HCT116 (cell line): ENCODE measurements at regions not wholly inside any gene's neighbourhood (a gene's known extent, or its start where the extent isn't known, plus 50 kb on each side); places are given as distances from the start of the nearest gene placed in this dataset.

ENCODE experiments used
- ATAC-seq: fragments of 200-7000 bp; cut with Tn5 transposase; 2 replicates; pipeline ENCODE4 v1.9.1; 2020; ENCODE audit warnings: mild to moderate bottlenecking, moderate library complexity
- BruUV-seq: library from RNA; stranded (reverse); fragments of 400-500 nt; replicated peaks from 2 replicates; lab custom pipeline; 2021; lab: Mats Ljungman, UMichigan
- CTCF ChIA-PET: fragments of 300-600 bp; sonication (Branson Sonifier 250); formaldehyde crosslinking; loops from one replicate; lab custom pipeline; 2021; ENCODE audit warnings: antibody characterized with exemption; lab: Charles Lee
- POLR2A ChIA-PET: fragments of 300-600, 350-600 bp; sonication (Branson Sonifier 250); formaldehyde crosslinking; loops from one replicate; lab custom pipeline; 2021; ENCODE audit warnings: antibody characterized with exemption; lab: Charles Lee
- RAD21 ChIA-PET, 2 experiments: fragments of 300-600 bp; sonication (Branson Sonifier 250); formaldehyde crosslinking; loops; one replicate each; lab custom pipeline; 2023; ENCODE audit warnings: low total read pairs in 2 of 2; ENCODE audit not compliant: uncharacterized antibody in 2 of 2, unreplicated experiment in 2 of 2, low non-redundant PET in 1 of 2; lab: Charles Lee
- DNase-seq: peaks from one replicate; pipeline ENCODE4 v3.0.0-alpha.2; 2010; ENCODE audit warnings: low read depth, low spot score
- H2AFZ ChIP-seq: fragments of 200-600 bp; shearing (Covaris generic), sonication (generic); 2 replicates; pipeline ENCODE4 v1.6.1; 2017; ENCODE audit warnings: low read depth, mixed run types, mixed read lengths, antibody characterized with exemption, low read length; ENCODE audit not compliant: poor library complexity, severe bottlenecking
- H3K27ac ChIP-seq: 2 replicates; pipeline ENCODE4 v1.5.1; 2012; ENCODE audit warnings: low read depth, low read length
- H3K27me3 ChIP-seq: fragments of 200-600 bp; sonication (generic); 2 replicates; pipeline ENCODE4 v1.6.1; 2016; ENCODE audit warnings: mixed run types, low read length, mixed read lengths; ENCODE audit not compliant: insufficient read depth
- H3K36me3 ChIP-seq, 2 experiments: fragments of 200-500 bp in 1 of 2; fragments of 200-600 bp in 1 of 2; sonication (Bioruptor generic) in 1 of 2; sonication (generic) in 1 of 2; 2 replicates each; pipeline versions ENCODE4 v1.5.1 to v1.6.1; 2014 to 2016; ENCODE audit warnings: low read length in 2 of 2, inconsistent platforms in 1 of 2, mixed read lengths in 1 of 2, mixed run types in 1 of 2; ENCODE audit not compliant: insufficient read depth in 2 of 2, control insufficient read depth in 1 of 2
- H3K4me1 ChIP-seq, 2 experiments: fragments of 200-600 bp in 1 of 2; sonication (generic) in 1 of 2; 2 replicates each; pipeline versions ENCODE4 v1.5.1 to v1.6.1; 2012 to 2017; ENCODE audit warnings: low read length in 2 of 2, inconsistent platforms in 1 of 2, mild to moderate bottlenecking in 1 of 2, mixed read lengths in 1 of 2, mixed run types in 1 of 2, moderate library complexity in 1 of 2; ENCODE audit not compliant: insufficient read depth in 2 of 2, control insufficient read depth in 1 of 2
- H3K4me2 ChIP-seq: fragments of 200-600 bp; sonication (generic); 2 replicates; pipeline ENCODE4 v1.6.1; 2017; ENCODE audit warnings: mixed run types, low read length, mixed read lengths
- H3K4me3 ChIP-seq, 2 experiments: fragments of 200-600 bp in 1 of 2; sonication (generic) in 1 of 2; replicated peaks in 1 of 2; 2 replicates each; pipeline ENCODE4 v1.5.1; 2011 to 2016; ENCODE audit warnings: low read length in 2 of 2, control low read depth in 1 of 2, low read depth in 1 of 2, mild to moderate bottlenecking in 1 of 2, mixed read lengths in 1 of 2, mixed run types in 1 of 2
- H3K79me2 ChIP-seq: fragments of 200-600 bp; sonication (generic); 2 replicates; pipeline ENCODE4 v1.6.1; 2017; ENCODE audit warnings: mild to moderate bottlenecking, mixed run types, low read length, moderate library complexity, mixed read lengths; ENCODE audit not compliant: insufficient read depth
- H3K9ac ChIP-seq: fragments of 200-600 bp; sonication (generic); 2 replicates; pipeline ENCODE4 v1.6.1; 2016; ENCODE audit warnings: low read length, mixed read lengths
- H3K9me2 ChIP-seq: fragments of 200-600 bp; sonication (generic), shearing (Covaris generic); 2 replicates; pipeline ENCODE4 v1.6.1; 2017; ENCODE audit warnings: mixed run types, mild to moderate bottlenecking, moderate library complexity; ENCODE audit not compliant: insufficient read depth
- H3K9me3 ChIP-seq, 2 experiments: fragments of 200-500 bp in 1 of 2; fragments of 200-600 bp in 1 of 2; sonication (Bioruptor generic) in 1 of 2; sonication (generic) in 1 of 2; 2 replicates each; pipeline ENCODE4 v1.6.1; 2014 to 2017; ENCODE audit warnings: low read length in 2 of 2, mixed read lengths in 2 of 2, inconsistent platforms in 1 of 2, low read depth in 1 of 2, mild to moderate bottlenecking in 1 of 2, mixed run types in 1 of 2, moderate library complexity in 1 of 2; ENCODE audit not compliant: control insufficient read depth in 1 of 2, insufficient read depth in 1 of 2
- H4K20me1 ChIP-seq: fragments of 200-600 bp; sonication (generic), shearing (Covaris generic); 2 replicates; pipeline ENCODE4 v1.6.1; 2017; ENCODE audit warnings: mixed run types, mild to moderate bottlenecking, moderate library complexity; ENCODE audit not compliant: insufficient read depth
- ATF3 ChIP-seq: IDR thresholded peaks from 2 replicates; pipeline ENCODE4 v1.6.1; 2012
- CBX3 ChIP-seq: IDR thresholded peaks from 2 replicates; pipeline ENCODE4 v1.6.1; 2012; ENCODE audit warnings: low read depth
- CTCF ChIP-seq, 3 experiments: fragments of 200-600 bp in 1 of 3; sonication (generic) in 1 of 3; IDR thresholded peaks in 2 of 3; conservative IDR thresholded peaks in 1 of 3; 2 replicates each; pipeline ENCODE4 v1.5.1; 2012 to 2017; ENCODE audit warnings: low read depth in 2 of 3, low read length in 2 of 3, antibody characterized with exemption in 1 of 3, borderline replicate concordance in 1 of 3, control low read depth in 1 of 3, mild to moderate bottlenecking in 1 of 3, mixed read lengths in 1 of 3, mixed run types in 1 of 3, moderate library complexity in 1 of 3; ENCODE audit not compliant: insufficient read depth in 1 of 3
- ELF1 ChIP-seq: IDR thresholded peaks from 2 replicates; pipeline ENCODE4 v1.6.1; 2012; ENCODE audit warnings: low read depth, borderline replicate concordance
- EZH2 ChIP-seq: fragments of 200-600 bp; sonication (generic); IDR thresholded peaks from 2 replicates; pipeline ENCODE4 v1.6.1; 2017; ENCODE audit warnings: antibody characterized with exemption, mixed run types
- EZH2phosphoT487 ChIP-seq: fragments of 200-600 bp; IDR thresholded peaks from 2 replicates; pipeline ENCODE4 v1.6.1; 2018; ENCODE audit warnings: antibody characterized with exemption, borderline replicate concordance
- FOSL1 ChIP-seq: IDR thresholded peaks from 2 replicates; pipeline ENCODE4 v1.6.1; 2012; ENCODE audit warnings: low read depth
- MAX ChIP-seq: IDR thresholded peaks from 2 replicates; pipeline ENCODE4 v1.6.1; 2012
- POLR2A ChIP-seq: IDR thresholded peaks from 2 replicates; pipeline ENCODE4 v1.7.0; 2011; ENCODE audit warnings: borderline replicate concordance; ENCODE audit not compliant: insufficient read depth, insufficient read length; ENCODE audit errors: extremely low read depth
- POLR2AphosphoS5 ChIP-seq: IDR thresholded peaks from 2 replicates; pipeline ENCODE4 v1.6.1; 2011; ENCODE audit warnings: mild to moderate bottlenecking, low read depth, low read length, moderate library complexity
- REST ChIP-seq: IDR thresholded peaks from 2 replicates; pipeline ENCODE4 v1.6.1; 2012; ENCODE audit warnings: low read depth
- SIN3A ChIP-seq: IDR thresholded peaks from 2 replicates; pipeline ENCODE4 v1.6.1; 2012; ENCODE audit warnings: low read depth
- SRF ChIP-seq: IDR thresholded peaks from 2 replicates; pipeline ENCODE4 v1.6.1; 2012; ENCODE audit warnings: low read depth
- TCF7L2 ChIP-seq: IDR thresholded peaks from 2 replicates; pipeline ENCODE4 v1.7.0; 2011; ENCODE audit warnings: borderline replicate concordance, inconsistent platforms; ENCODE audit not compliant: insufficient read depth, insufficient read length; ENCODE audit errors: extremely low read depth
- YY1 ChIP-seq: IDR thresholded peaks from 2 replicates; pipeline ENCODE4 v1.6.1; 2011; ENCODE audit warnings: low read length, low read depth, moderate library complexity, mild to moderate bottlenecking; ENCODE audit not compliant: insufficient replicate concordance; ENCODE audit errors: extremely low read depth
- ZBTB33 ChIP-seq: IDR thresholded peaks from 2 replicates; pipeline ENCODE4 v1.6.1; 2011; ENCODE audit warnings: mild to moderate bottlenecking, low read length, moderate library complexity; ENCODE audit not compliant: insufficient replicate concordance; ENCODE audit errors: extremely low read depth
- ZFX ChIP-seq: fragments of 450-650 bp; IDR thresholded peaks from 2 replicates; pipeline ENCODE4 v1.6.1; 2017
- ZNF274 ChIP-seq: fragments of 200-500 bp; sonication (Bioruptor generic); IDR thresholded peaks from 2 replicates; pipeline ENCODE4 v1.6.1; 2014; ENCODE audit warnings: mild to moderate bottlenecking, low read depth, low read length, inconsistent platforms
- intact Hi-C: fragments of 100-400 bp; cut with micrococcal nuclease; formaldehyde crosslinking; loops from 2 replicates; pipeline ENCODE4 v1.10.0; 2022

- Histone ChIP-seq H3K79me2 (no peaks in the 10 kb centered on the region), H4K20me1 (no peaks in the 10 kb centered on the region), H3K4me1 (no peaks in the 10 kb centered on the region), H3K36me3 (no peaks in the 10 kb centered on the region), H3K27ac (no peak overlapping the region), H3K27me3 (no peaks in the 10 kb centered on the region), H3K9me2 (no peaks in the 10 kb centered on the region), H3K9ac (no peak overlapping the region), H3K9me3 (no peaks in the 10 kb centered on the region), H2AFZ (no peak overlapping the region), H3K4me2 (no peak overlapping the region), H3K4me3 (no peak overlapping the region)
- ATAC-seq = no peak
- no TSS peak for BruUV-seq
- ChIA-PET CTCF (no interaction called here), RAD21 (no interaction called here), POLR2A (no interaction called here)
- DNase-seq = no peak
- no peak for TF ChIP-seq ZBTB33
- TF ChIP-seq TCF7L2 = no peak
- TF ChIP-seq EZH2phosphoT487 = no peak
- TF ChIP-seq ZFX = no peak
- no peak for TF ChIP-seq CTCF (IDR thresholded peaks at IDR 0.05 in 2 of 3, conservative IDR thresholded peaks at IDR 0.05 in 1 of 3; ENCODE audit: borderline replicate concordance in 1 of 3, insufficient read depth in 1 of 3, low read depth in 2 of 3, low read length in 2 of 3)
- no peak for TF ChIP-seq ATF3
- no peak for TF ChIP-seq CBX3
- no peak for TF ChIP-seq FOSL1
- TF ChIP-seq ZNF274 = no peak
- TF ChIP-seq EZH2 = no peak
- TF ChIP-seq MAX = no peak
- TF ChIP-seq POLR2AphosphoS5 = no peak
- no peak for TF ChIP-seq YY1
- TF ChIP-seq REST = no peak
- TF ChIP-seq SRF = no peak
- TF ChIP-seq SIN3A = no peak
- TF ChIP-seq POLR2A = no peak
- TF ChIP-seq ELF1 = no peak
- intact Hi-C loops = no loop called here
These were observed 114.2 kb upstream of the ITGA1 start for GRCh38 chr5:52673495-52673894.
